ENCODE measurements at regions not wholly inside any gene's neighbourhood (a gene's known extent, or its start where the extent isn't known, plus 50 kb on each side); places are given as distances from the start of the nearest gene placed in this dataset.

- TF ChIP-seq CTCF (IDR thresholded peaks at IDR 0.05; ENCODE audit: insufficient read depth, low read depth, low read length): no peak
- no peak for TF ChIP-seq EZH2 (IDR thresholded peaks at IDR 0.05; ENCODE audit: insufficient read depth, low read length)
Measured at GRCh38 chr10:9853405-9854355, 1164.0 kb upstream of the CELF2 start.
